GM21529 (cell line): ENCODE measurements at regions not wholly inside any gene's neighbourhood (a gene's known extent, or its start where the extent isn't known, plus 50 kb on each side); places are given as distances from the start of the nearest gene placed in this dataset.

ENCODE experiments used
- ATAC-seq: cut with Tn5 transposase; IDR thresholded peaks from one replicate; pipeline ENCODE4 v1.9.1; 2021; ENCODE audit not compliant: unreplicated experiment

- no peak for ATAC-seq
These were observed 189.4 kb downstream of the TMEM182 start for GRCh38 chr2:102951249-102951648.

- ATAC-seq, result no peak
These were observed 205.6 kb downstream of the TMEM182 start for GRCh38 chr2:102967451-102967850.

GRCh38 chr2:102968375-102968774 lies 206.5 kb downstream of the TMEM182 start:
- ATAC-seq, result no peak

- no peak for ATAC-seq
These were observed 209.9 kb downstream of the TMEM182 start for GRCh38 chr2:102971701-102972100.

GRCh38 chr2:102975996-102976975 lies 214.5 kb downstream of the TMEM182 start:
- peak; percentile 75 for ATAC-seq

- no peak for ATAC-seq
These were observed 215.7 kb downstream of the TMEM182 start for GRCh38 chr2:102977426-102978090.

GRCh38 chr2:102978091-102978490 lies 216.3 kb downstream of the TMEM182 start:
- ATAC-seq, result no peak

GRCh38 chr2:102979429-102979828 lies 217.6 kb downstream of the TMEM182 start:
- no peak for ATAC-seq

- ATAC-seq, result no peak
These were observed 222.0 kb downstream of the TMEM182 start for GRCh38 chr2:102983786-102984185.

GRCh38 chr2:102986826-102987490 lies 225.1 kb downstream of the TMEM182 start:
- no peak for ATAC-seq

- ATAC-seq, result no peak
These were observed 230.8 kb downstream of the TMEM182 start for GRCh38 chr2:102992607-102993006.

GRCh38 chr2:102999958-103000357 lies 238.1 kb downstream of the TMEM182 start:
- peak; percentile 58 for ATAC-seq

- no peak for ATAC-seq
These were observed 241.1 kb downstream of the TMEM182 start for GRCh38 chr2:103002954-103003353.

GRCh38 chr2:103003750-103004260 lies 242.0 kb downstream of the TMEM182 start:
- ATAC-seq, result no peak

GRCh38 chr2:103004426-103004942 lies 242.7 kb downstream of the TMEM182 start:
- ATAC-seq, result no peak

GRCh38 chr2:103005393-103005792 lies 243.6 kb downstream of the TMEM182 start:
- no peak for ATAC-seq

- no peak for ATAC-seq
These were observed 245.3 kb downstream of the TMEM182 start for GRCh38 chr2:103007086-103007485.

GRCh38 chr2:103008586-103008985 lies 246.8 kb downstream of the TMEM182 start:
- ATAC-seq, result no peak

GRCh38 chr2:103009871-103010270 lies 248.0 kb downstream of the TMEM182 start:
- ATAC-seq, result no peak

GRCh38 chr2:103010306-103010705 lies 248.5 kb downstream of the TMEM182 start:
- ATAC-seq, result no peak

GRCh38 chr2:103010751-103011150 lies 248.9 kb downstream of the TMEM182 start:
- no peak for ATAC-seq
